Hepatocyte (in vitro differentiated cells): ENCODE measurements at regions not wholly inside any gene's neighbourhood (a gene's known extent, or its start where the extent isn't known, plus 50 kb on each side); places are given as distances from the start of the nearest gene placed in this dataset.

Experiments
- DNase-seq: peaks from one replicate; pipeline ENCODE4 v3.0.0-alpha.2; 2016; ENCODE audit warnings: low spot score
- H2AFZ ChIP-seq: fragments of 200-600 bp; sonication (generic); 2 replicates; pipeline ENCODE4 v1.6.0; 2016; ENCODE audit warnings: antibody characterized with exemption, mild to moderate bottlenecking
- H3K27ac ChIP-seq: fragments of 200-600 bp; sonication (generic); 2 replicates; pipeline ENCODE4 v1.5.1; 2016; ENCODE audit warnings: mild to moderate bottlenecking
- H3K27me3 ChIP-seq: fragments of 200-600 bp; sonication (generic); 2 replicates; pipeline ENCODE4 v1.6.1; 2016
- H3K36me3 ChIP-seq: fragments of 200-600 bp; sonication (generic); replicated peaks from 2 replicates; pipeline ENCODE4 v1.5.1; 2016; ENCODE audit warnings: low read depth; ENCODE audit not compliant: insufficient read depth
- H3K4me1 ChIP-seq: fragments of 200-600 bp; sonication (generic); 2 replicates; pipeline ENCODE4 v1.5.1; 2016; ENCODE audit warnings: mild to moderate bottlenecking, moderate library complexity; ENCODE audit not compliant: insufficient read depth
- H3K4me2 ChIP-seq: fragments of 200-600 bp; sonication (generic); 2 replicates; pipeline ENCODE4 v1.6.0; 2016
- H3K4me3 ChIP-seq: fragments of 200-600 bp; sonication (generic); 2 replicates; pipeline ENCODE4 v1.5.1; 2016; ENCODE audit warnings: mild to moderate bottlenecking
- H3K79me2 ChIP-seq: fragments of 200-600 bp; sonication (generic); 2 replicates; pipeline ENCODE4 v1.6.0; 2017; ENCODE audit warnings: mild to moderate bottlenecking
- H3K9me2 ChIP-seq: fragments of 200-600 bp; sonication (generic); replicated peaks from 2 replicates; pipeline ENCODE4 v1.6.0; 2017; ENCODE audit warnings: mild to moderate bottlenecking; ENCODE audit not compliant: insufficient read depth
- H3K9me3 ChIP-seq: fragments of 200-600 bp; sonication (generic); 2 replicates; pipeline ENCODE4 v1.5.1; 2016; ENCODE audit warnings: low read depth, mild to moderate bottlenecking
- H4K20me1 ChIP-seq: fragments of 200-600 bp; sonication (generic); 2 replicates; pipeline ENCODE4 v1.6.0; 2016; ENCODE audit warnings: mild to moderate bottlenecking; ENCODE audit not compliant: insufficient read depth, poor library complexity, severe bottlenecking
- EZH2 ChIP-seq: fragments of 200-600 bp; sonication (generic); IDR thresholded peaks from 2 replicates; pipeline ENCODE4 v1.6.1; 2016; ENCODE audit warnings: antibody characterized with exemption, mild to moderate bottlenecking, borderline replicate concordance
- EZH2phosphoT487 ChIP-seq: fragments of 200-600 bp; sonication (generic); IDR thresholded peaks from one replicate; pipeline ENCODE4 v1.6.1; 2018; ENCODE audit warnings: antibody characterized with exemption, mild to moderate bottlenecking, low read depth, moderate library complexity; ENCODE audit not compliant: unreplicated experiment, severe bottlenecking
- WGBS: methylation state at CpG from one replicate; pipeline ENCODE4 v1.1.6; 2016; ENCODE audit warnings: low lambda C conversion rate; ENCODE audit errors: missing lambda C conversion rate; 5-methylcytosine and 5-hydroxymethylcytosine counted together
- TF ChIP-seq, protein P1 (sequence below): fragments of 200-600 bp; sonication (generic); IDR thresholded peaks from 2 replicates; pipeline ENCODE4 v1.5.1; 2016; ENCODE audit warnings: antibody characterized with exemption, mild to moderate bottlenecking; ENCODE audit not compliant: poor library complexity

DNA sequence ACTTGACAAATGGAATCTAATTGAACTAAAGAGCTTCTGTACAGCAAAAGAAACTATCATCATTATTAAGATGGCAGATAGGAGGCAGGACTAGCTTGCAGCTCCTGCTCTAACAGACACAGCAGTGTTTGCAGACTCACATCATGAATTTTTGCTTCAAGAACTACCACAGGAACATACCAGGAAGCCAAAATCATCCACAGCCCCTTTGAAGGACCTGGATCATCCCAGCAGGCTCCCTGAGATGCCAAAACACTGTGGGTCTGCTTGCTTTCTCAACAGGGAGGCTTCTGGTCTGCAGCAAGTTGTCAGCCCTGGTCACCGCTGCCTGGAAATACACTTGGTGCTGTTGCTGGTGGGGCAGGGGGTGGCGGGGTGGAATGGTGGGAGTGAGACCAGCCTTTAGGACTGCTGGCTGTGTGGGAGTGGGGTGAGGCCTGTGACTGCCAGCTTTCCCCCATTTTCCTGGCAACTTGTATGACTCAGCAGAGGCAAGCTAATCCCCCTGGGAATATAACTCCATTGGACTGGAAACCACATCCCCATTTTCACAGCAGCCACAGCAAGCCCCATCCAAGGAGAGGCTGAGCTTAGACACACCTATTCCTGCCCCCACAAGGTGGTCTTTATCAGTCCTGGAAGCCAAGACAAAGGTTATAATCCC lies 533.8 kb upstream of the CYLC2 start:
- no peak for DNase-seq
- WGBS: 85% methylated on average over 2 of the region's 2 CpGs

DNA sequence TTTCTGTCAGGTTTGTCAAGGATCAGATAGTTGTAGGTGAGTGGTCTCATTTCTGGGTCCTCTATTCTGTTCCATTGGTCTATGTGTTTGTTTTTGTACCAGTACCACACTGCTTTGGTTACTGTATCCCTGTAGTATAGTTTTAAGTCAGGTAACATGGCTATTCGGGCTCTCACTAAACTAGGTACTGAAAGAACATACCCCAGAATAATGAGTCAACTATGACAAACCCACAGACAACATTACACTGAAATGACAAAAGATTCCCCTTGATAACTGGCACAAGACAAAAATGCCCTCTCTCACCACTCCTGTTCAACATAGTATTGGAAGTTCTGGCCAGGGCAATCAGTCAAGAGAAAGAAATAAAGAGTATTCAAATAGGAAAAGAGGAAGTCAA lies 535.3 kb upstream of the CYLC2 start:
- Histone ChIP-seq H3K9me2 (no peaks in the 10 kb centered on the region), H2AFZ (no peak overlapping the region), H3K27me3 (no peaks in the 10 kb centered on the region), H4K20me1 (no peaks in the 10 kb centered on the region), H3K9me3 (no peaks in the 10 kb centered on the region), H3K4me2 (no peak overlapping the region), H3K36me3 (no peaks in the 10 kb centered on the region), H3K4me1 (no peaks in the 10 kb centered on the region), H3K27ac (no peak overlapping the region), H3K79me2 (no peaks in the 10 kb centered on the region), H3K4me3 (no peak overlapping the region)
- TF ChIP-seq EZH2 (no peak), EZH2phosphoT487 (no peak)
- TF ChIP-seq, protein P1, sequence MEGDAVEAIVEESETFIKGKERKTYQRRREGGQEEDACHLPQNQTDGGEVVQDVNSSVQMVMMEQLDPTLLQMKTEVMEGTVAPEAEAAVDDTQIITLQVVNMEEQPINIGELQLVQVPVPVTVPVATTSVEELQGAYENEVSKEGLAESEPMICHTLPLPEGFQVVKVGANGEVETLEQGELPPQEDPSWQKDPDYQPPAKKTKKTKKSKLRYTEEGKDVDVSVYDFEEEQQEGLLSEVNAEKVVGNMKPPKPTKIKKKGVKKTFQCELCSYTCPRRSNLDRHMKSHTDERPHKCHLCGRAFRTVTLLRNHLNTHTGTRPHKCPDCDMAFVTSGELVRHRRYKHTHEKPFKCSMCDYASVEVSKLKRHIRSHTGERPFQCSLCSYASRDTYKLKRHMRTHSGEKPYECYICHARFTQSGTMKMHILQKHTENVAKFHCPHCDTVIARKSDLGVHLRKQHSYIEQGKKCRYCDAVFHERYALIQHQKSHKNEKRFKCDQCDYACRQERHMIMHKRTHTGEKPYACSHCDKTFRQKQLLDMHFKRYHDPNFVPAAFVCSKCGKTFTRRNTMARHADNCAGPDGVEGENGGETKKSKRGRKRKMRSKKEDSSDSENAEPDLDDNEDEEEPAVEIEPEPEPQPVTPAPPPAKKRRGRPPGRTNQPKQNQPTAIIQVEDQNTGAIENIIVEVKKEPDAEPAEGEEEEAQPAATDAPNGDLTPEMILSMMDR: no peak
- WGBS: 68% methylated on average over 1 of the region's 1 CpG
- DNase-seq: no peak

More for the DNA sequence above, 533.8 kb upstream of the CYLC2 start:
- no peak overlapping the region for H3K4me3 ChIP-seq
- no peak overlapping the region for H3K4me2 ChIP-seq
- TF ChIP-seq, protein P1: no peak
- TF ChIP-seq EZH2: no peak
- TF ChIP-seq EZH2phosphoT487: no peak
- no peak overlapping the region for H2AFZ ChIP-seq
- H4K20me1 ChIP-seq: no peaks in the 10 kb centered on the region
- H3K79me2 ChIP-seq: no peaks in the 10 kb centered on the region
- H3K9me3 ChIP-seq: no peaks in the 10 kb centered on the region
- no peaks in the 10 kb centered on the region for H3K9me2 ChIP-seq
- no peaks in the 10 kb centered on the region for H3K27me3 ChIP-seq
- no peak overlapping the region for H3K27ac ChIP-seq
- H3K36me3 ChIP-seq: no peaks in the 10 kb centered on the region
- no peaks in the 10 kb centered on the region for H3K4me1 ChIP-seq

DNA sequence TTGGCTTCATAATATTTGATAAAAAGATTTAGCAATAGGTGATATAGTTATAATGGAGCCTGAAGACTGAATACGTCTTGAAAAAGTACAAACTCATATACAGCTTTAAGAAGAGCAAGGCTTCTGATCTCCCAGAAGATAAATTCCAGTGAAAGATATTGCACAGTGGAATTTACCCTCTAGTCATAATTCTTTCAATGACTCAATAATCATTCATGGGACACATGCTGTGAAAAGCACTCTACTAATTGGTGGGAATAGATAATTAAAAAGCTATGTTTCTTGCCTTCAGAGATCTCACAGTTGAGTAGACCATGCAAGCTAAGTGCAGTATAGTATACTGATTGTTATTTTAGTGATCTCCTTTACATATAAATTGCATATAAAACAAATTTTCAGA lies 538.6 kb upstream of the CYLC2 start:
- Histone ChIP-seq H2AFZ (no peak overlapping the region), H3K9me2 (no peaks in the 10 kb centered on the region), H3K4me1 (no peaks in the 10 kb centered on the region), H3K79me2 (no peaks in the 10 kb centered on the region), H3K4me3 (no peak overlapping the region), H3K4me2 (no peak overlapping the region), H3K27ac (no peak overlapping the region), H3K36me3 (no peaks in the 10 kb centered on the region), H4K20me1 (no peaks in the 10 kb centered on the region), H3K27me3 (no peaks in the 10 kb centered on the region), H3K9me3 (no peaks in the 10 kb centered on the region)
- 68% methylated on average over 1 of the region's 1 CpG for WGBS
- DNase-seq: no peak
- TF ChIP-seq, protein P1: no peak
- TF ChIP-seq EZH2: no peak
- TF ChIP-seq EZH2phosphoT487: no peak

DNA sequence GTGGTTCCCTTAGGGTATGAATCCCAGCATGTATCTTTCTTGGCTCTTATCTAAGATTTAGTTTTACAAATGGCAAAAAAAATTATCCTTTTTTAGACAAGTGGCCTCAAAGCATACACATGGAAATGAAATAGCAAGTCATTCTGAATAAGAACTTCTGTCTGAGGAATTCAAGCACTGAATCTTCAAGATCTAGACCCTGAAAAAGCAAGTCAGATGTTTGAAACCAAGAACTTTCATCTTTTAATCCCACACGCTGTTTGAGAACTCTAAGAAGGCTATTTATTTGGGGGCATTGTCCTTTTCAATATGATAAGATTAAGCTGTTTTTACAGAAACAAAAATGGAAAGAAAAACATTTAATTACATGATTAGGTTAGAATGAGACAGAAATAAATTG lies 549.2 kb upstream of the CYLC2 start:
- no peak overlapping the region for H3K27ac ChIP-seq
- no peaks in the 10 kb centered on the region for H3K27me3 ChIP-seq
- TF ChIP-seq EZH2phosphoT487: no peak
- TF ChIP-seq EZH2: no peak
- TF ChIP-seq, protein P1: no peak
- no peaks in the 10 kb centered on the region for H3K4me1 ChIP-seq
- WGBS: 71% methylated on average over 1 of the region's 1 CpG
- DNase-seq: no peak
- no peaks in the 10 kb centered on the region for H3K9me2 ChIP-seq
- H3K4me3 ChIP-seq: no peak overlapping the region
- no peaks in the 10 kb centered on the region for H4K20me1 ChIP-seq
- no peaks in the 10 kb centered on the region for H3K79me2 ChIP-seq
- H3K4me2 ChIP-seq: no peak overlapping the region
- H2AFZ ChIP-seq: no peak overlapping the region
- H3K36me3 ChIP-seq: no peaks in the 10 kb centered on the region
- H3K9me3 ChIP-seq: peaks cover 4% of the 10 kb centered on the region
